ENCODE measurements at regions not wholly inside any gene's neighbourhood (a gene's known extent, or its start where the extent isn't known, plus 50 kb on each side); places are given as distances from the start of the nearest gene placed in this dataset.

DNA sequence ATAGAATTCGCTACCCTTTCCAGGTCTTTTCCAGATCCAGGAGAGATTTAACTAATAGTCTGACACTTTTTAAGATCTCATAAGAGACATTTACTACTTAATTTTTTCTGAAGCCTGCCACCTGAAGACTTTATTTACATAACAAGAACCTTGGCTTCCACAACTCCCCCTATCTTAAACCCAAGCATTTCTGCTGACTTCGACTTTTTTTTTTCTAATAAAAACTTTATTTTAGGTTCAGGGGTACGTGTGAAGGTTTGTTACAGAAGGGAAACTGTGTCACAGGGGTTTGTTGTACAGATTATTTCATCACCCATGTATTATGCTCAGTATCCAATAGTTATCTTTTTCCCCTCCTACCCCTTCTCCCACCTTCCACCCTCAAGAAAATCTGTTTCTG, 64.9 kb upstream of the OR14J1 start:
- TF ChIP-seq, protein P1, sequence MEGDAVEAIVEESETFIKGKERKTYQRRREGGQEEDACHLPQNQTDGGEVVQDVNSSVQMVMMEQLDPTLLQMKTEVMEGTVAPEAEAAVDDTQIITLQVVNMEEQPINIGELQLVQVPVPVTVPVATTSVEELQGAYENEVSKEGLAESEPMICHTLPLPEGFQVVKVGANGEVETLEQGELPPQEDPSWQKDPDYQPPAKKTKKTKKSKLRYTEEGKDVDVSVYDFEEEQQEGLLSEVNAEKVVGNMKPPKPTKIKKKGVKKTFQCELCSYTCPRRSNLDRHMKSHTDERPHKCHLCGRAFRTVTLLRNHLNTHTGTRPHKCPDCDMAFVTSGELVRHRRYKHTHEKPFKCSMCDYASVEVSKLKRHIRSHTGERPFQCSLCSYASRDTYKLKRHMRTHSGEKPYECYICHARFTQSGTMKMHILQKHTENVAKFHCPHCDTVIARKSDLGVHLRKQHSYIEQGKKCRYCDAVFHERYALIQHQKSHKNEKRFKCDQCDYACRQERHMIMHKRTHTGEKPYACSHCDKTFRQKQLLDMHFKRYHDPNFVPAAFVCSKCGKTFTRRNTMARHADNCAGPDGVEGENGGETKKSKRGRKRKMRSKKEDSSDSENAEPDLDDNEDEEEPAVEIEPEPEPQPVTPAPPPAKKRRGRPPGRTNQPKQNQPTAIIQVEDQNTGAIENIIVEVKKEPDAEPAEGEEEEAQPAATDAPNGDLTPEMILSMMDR (IDR thresholded peaks at IDR 0.05; ENCODE audit: low read depth, low read length), result no peak
- no peak for TF ChIP-seq POLR2A (IDR thresholded peaks at IDR 0.05; ENCODE audit: extremely low read depth, insufficient read length)

All from NB4 (cell line).